ENCODE measurements at regions not wholly inside any gene's neighbourhood (a gene's known extent, or its start where the extent isn't known, plus 50 kb on each side); places are given as distances from the start of the nearest gene placed in this dataset.

GRCh38 chr2:46813680-46814079 is 101.9 kb downstream of the MCFD2 start:
- DNase-seq (ENCODE audit: low read depth, low spot score): no peak

DNA sequence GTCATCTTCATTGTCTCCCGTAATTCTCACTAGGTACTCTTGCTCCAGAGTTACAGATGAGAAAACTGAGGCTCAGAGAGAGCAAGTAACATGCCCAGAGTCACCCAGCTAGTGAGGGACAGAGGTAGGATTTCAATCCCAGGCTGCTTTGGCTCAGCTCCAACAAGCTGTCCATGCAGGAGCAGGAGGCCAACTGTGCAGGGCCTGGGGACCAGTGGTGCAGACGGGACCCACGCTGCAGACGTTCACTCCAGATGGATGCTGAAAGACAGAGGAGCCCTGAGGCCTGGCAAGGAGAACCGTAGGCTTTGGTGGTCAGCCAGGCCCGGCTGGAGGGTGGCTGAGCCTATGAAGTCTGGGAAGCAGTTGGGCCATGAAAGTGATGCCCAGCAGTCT is 102.6 kb downstream of the MCFD2 start:
- DNase-seq (ENCODE audit: low read depth, low spot score): no peak
